OCI-LY7 (cell line): ENCODE measurements at regions not wholly inside any gene's neighbourhood (a gene's known extent, or its start where the extent isn't known, plus 50 kb on each side); places are given as distances from the start of the nearest gene placed in this dataset.

Experiments used
- BruUV-seq: library from RNA; stranded (reverse); fragments of 400-500 nt; replicated peaks from 2 replicates; lab custom pipeline; 2021; lab: Mats Ljungman, UMichigan
- CTCF ChIA-PET: fragments of 300-600 bp; sonication (Branson Sonifier 250); formaldehyde crosslinking; loops from one replicate; lab custom pipeline; 2022; ENCODE audit warnings: antibody characterized with exemption; ENCODE audit not compliant: unreplicated experiment; lab: Charles Lee
- POLR2A ChIA-PET: fragments of 300-600 bp; sonication (Branson Sonifier 250); formaldehyde crosslinking; loops from one replicate; lab custom pipeline; 2022; ENCODE audit warnings: antibody characterized with exemption; lab: Charles Lee
- DNase-seq: peaks from one replicate; pipeline ENCODE4 v3.0.0-alpha.2; 2015; ENCODE audit warnings: low spot score
- H2AFZ ChIP-seq: fragments of 200-600 bp; sonication (generic), shearing (Covaris generic); 2 replicates; pipeline ENCODE4 v1.6.1; 2014; ENCODE audit warnings: mild to moderate bottlenecking, antibody characterized with exemption, low read length, moderate library complexity
- H3K27ac ChIP-seq: fragments of 200-600 bp; sonication (generic); 2 replicates; pipeline ENCODE4 v1.5.1; 2014; ENCODE audit warnings: mixed run types, low read depth, mild to moderate bottlenecking, moderate library complexity, low read length, inconsistent platforms; ENCODE audit not compliant: poor library complexity, severe bottlenecking
- H3K36me3 ChIP-seq: fragments of 200-600 bp; sonication (generic); 2 replicates; pipeline ENCODE4 v1.6.1; 2014; ENCODE audit warnings: mild to moderate bottlenecking, antibody characterized with exemption, low read length, moderate library complexity, mixed read lengths; ENCODE audit not compliant: insufficient read depth
- H3K4me1 ChIP-seq: fragments of 200-600 bp; sonication (generic); 2 replicates; pipeline ENCODE4 v1.5.1; 2014; ENCODE audit warnings: mild to moderate bottlenecking, low read length; ENCODE audit not compliant: insufficient read depth, poor library complexity, severe bottlenecking
- H3K4me2 ChIP-seq: fragments of 200-600 bp; sonication (generic); 2 replicates; pipeline ENCODE4 v1.6.1; 2014; ENCODE audit warnings: mild to moderate bottlenecking, low read length
- H3K4me3 ChIP-seq: fragments of 200-600 bp; sonication (generic); 2 replicates; pipeline ENCODE4 v1.5.1; 2014; ENCODE audit warnings: mild to moderate bottlenecking, low read depth, low read length; ENCODE audit not compliant: poor library complexity, severe bottlenecking
- H3K79me2 ChIP-seq: fragments of 200-600 bp; sonication (generic); 2 replicates; pipeline ENCODE4 v1.6.1; 2016; ENCODE audit warnings: low read depth, mild to moderate bottlenecking, low read length, moderate library complexity, mixed read lengths; ENCODE audit not compliant: insufficient read depth
- H3K9me2 ChIP-seq: fragments of 200-600 bp; sonication (generic); 2 replicates; pipeline ENCODE4 v1.6.1; 2016; ENCODE audit warnings: mild to moderate bottlenecking, low read length, mixed read lengths; ENCODE audit not compliant: insufficient read depth
- H3K9me3 ChIP-seq: fragments of 200-600 bp; sonication (generic); 2 replicates; pipeline ENCODE4 v1.6.1; 2014; ENCODE audit warnings: mild to moderate bottlenecking, mixed run types, low read length, mixed read lengths
- H4K20me1 ChIP-seq: fragments of 200-600 bp; sonication (generic); 2 replicates; pipeline ENCODE4 v1.6.1; 2014; ENCODE audit warnings: mild to moderate bottlenecking, antibody characterized with exemption, low read length, moderate library complexity, mixed read lengths; ENCODE audit not compliant: insufficient read depth
- EZH2phosphoT487 ChIP-seq: fragments of 200-600 bp; sonication (generic); IDR thresholded peaks from 2 replicates; pipeline ENCODE4 v1.6.1; 2018; ENCODE audit warnings: low read depth, borderline replicate concordance, mild to moderate bottlenecking, mixed run types, antibody characterized with exemption, low read length, moderate library complexity, mixed read lengths
- intact Hi-C: fragments of 100-400 bp; cut with micrococcal nuclease; formaldehyde crosslinking; loops from one replicate; pipeline ENCODE4 v1.10.0; 2022; ENCODE audit not compliant: unreplicated experiment
- TF ChIP-seq, protein P1 (sequence below): fragments of 200-600 bp; sonication (generic); conservative IDR thresholded peaks from 2 replicates; pipeline ENCODE4 v1.5.1; 2014; ENCODE audit warnings: mild to moderate bottlenecking, antibody characterized with exemption, low read length, moderate library complexity, mixed read lengths

- Histone ChIP-seq H4K20me1 (no peaks in the 10 kb centered on the region), H3K4me3 (no peak overlapping the region), H3K4me2 (no peak overlapping the region), H3K27ac (no peak overlapping the region), H2AFZ (no peak overlapping the region), H3K4me1 (no peaks in the 10 kb centered on the region), H3K79me2 (no peaks in the 10 kb centered on the region), H3K9me2 (no peaks in the 10 kb centered on the region), H3K36me3 (no peaks in the 10 kb centered on the region), H3K9me3 (no peaks in the 10 kb centered on the region)
- ChIA-PET POLR2A (no interaction called here), CTCF (no interaction called here)
- BruUV-seq: no TSS peak
- peak; percentile 1 for DNase-seq
- intact Hi-C loops: no loop called here
- TF ChIP-seq, protein P1, sequence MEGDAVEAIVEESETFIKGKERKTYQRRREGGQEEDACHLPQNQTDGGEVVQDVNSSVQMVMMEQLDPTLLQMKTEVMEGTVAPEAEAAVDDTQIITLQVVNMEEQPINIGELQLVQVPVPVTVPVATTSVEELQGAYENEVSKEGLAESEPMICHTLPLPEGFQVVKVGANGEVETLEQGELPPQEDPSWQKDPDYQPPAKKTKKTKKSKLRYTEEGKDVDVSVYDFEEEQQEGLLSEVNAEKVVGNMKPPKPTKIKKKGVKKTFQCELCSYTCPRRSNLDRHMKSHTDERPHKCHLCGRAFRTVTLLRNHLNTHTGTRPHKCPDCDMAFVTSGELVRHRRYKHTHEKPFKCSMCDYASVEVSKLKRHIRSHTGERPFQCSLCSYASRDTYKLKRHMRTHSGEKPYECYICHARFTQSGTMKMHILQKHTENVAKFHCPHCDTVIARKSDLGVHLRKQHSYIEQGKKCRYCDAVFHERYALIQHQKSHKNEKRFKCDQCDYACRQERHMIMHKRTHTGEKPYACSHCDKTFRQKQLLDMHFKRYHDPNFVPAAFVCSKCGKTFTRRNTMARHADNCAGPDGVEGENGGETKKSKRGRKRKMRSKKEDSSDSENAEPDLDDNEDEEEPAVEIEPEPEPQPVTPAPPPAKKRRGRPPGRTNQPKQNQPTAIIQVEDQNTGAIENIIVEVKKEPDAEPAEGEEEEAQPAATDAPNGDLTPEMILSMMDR: peak; percentile 54
- TF ChIP-seq EZH2phosphoT487: no peak
Observed at GRCh38 chr7:136807598-136807997, 60.9 kb upstream of the CHRM2 start.

DNA sequence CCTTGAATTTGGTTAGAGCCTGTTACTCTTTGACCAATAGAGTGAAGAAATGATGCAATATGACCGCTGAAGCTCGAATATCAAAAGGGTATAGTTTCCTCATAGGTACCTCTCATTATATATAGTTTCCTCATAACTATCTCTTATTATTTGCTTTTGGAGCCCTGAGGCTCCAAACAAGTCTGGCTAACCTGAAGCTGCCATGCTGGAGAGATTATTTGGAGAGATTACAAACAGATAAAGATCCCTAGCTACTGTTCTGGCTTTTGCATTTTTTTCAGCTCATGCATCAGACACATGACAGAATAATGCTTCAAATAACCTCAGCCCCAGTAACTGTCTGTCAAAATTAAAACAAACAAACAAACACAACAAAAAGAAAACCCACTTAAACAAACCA is 65.4 kb upstream of the CHRM2 start:
- no peaks in the 10 kb centered on the region for H3K36me3 ChIP-seq
- H3K4me1 ChIP-seq: no peaks in the 10 kb centered on the region
- no peaks in the 10 kb centered on the region for H4K20me1 ChIP-seq
- H3K27ac ChIP-seq: no peak overlapping the region
- POLR2A ChIA-PET: interaction anchor here (0.6 to 0.8 kb wide), 2 partner anchors 19 to 57 kb away, joined by 3 read pairs; no protein-coding TSS in a partner anchor
- H3K9me3 ChIP-seq: no peaks in the 10 kb centered on the region
- H3K4me3 ChIP-seq: no peak overlapping the region
- H3K9me2 ChIP-seq: no peaks in the 10 kb centered on the region
- H3K79me2 ChIP-seq: no peaks in the 10 kb centered on the region
- intact Hi-C loops: no loop called here
- no peak for TF ChIP-seq EZH2phosphoT487
- TF ChIP-seq, protein P1: no peak
- no peak overlapping the region for H3K4me2 ChIP-seq
- H2AFZ ChIP-seq: no peak overlapping the region
- no TSS peak for BruUV-seq
- CTCF ChIA-PET: no interaction called here
- no peak for DNase-seq

GRCh38 chr7:136783934-136784333 is 84.5 kb upstream of the CHRM2 start:
- Histone ChIP-seq H4K20me1 (no peaks in the 10 kb centered on the region), H3K79me2 (no peaks in the 10 kb centered on the region), H3K36me3 (no peaks in the 10 kb centered on the region), H3K4me1 (no peaks in the 10 kb centered on the region), H3K4me2 (no peak overlapping the region), H2AFZ (no peak overlapping the region), H3K9me3 (no peaks in the 10 kb centered on the region), H3K4me3 (no peak overlapping the region), H3K27ac (no peak overlapping the region), H3K9me2 (no peaks in the 10 kb centered on the region)
- no peak for DNase-seq
- BruUV-seq: no TSS peak
- no peak for TF ChIP-seq EZH2phosphoT487
- TF ChIP-seq, protein P1: no peak
- ChIA-PET CTCF (no interaction called here), POLR2A (interaction anchor here (0.7 kb wide), 1 partner anchor 19 kb away, joined by 3 read pairs; no protein-coding TSS in a partner anchor)
- intact Hi-C loops: no loop called here
